ENCODE measurements at regions not wholly inside any gene's neighbourhood (a gene's known extent, or its start where the extent isn't known, plus 50 kb on each side); places are given as distances from the start of the nearest gene placed in this dataset.

DNA sequence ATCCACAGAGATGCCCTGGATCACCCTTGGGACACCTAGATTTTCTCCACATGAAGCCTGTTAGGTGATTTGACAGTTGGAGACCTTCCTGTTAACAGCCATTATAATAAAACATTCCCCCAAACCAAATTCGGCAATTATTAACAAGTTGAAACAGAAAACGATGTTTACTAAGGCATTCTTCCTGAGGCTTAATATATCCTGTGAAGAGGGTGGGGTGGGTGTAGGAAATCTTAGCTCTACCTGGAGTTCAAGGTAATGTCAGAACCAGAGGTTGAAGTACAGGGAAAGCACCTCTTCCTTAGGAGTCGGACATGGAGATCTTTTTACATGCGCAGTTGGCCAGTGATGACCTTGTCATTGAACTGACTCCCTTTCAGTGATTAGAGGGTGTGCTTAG, 143.0 kb downstream of the FGF9 start:
- intact Hi-C loops (cut with micrococcal nuclease) (no loop called here), in situ Hi-C loops (cut with MboI) (no loop called here)
- no TSS peak for BruUV-seq (replicated peaks)
- Histone ChIP-seq H3K4me2 (ENCODE audit: insufficient read depth, low read length) (no peak overlapping the region), H3K79me2 (ENCODE audit: control insufficient read depth, insufficient read depth, low read length) (no peaks in the 10 kb centered on the region), H3K4me1 (replicated peaks in 1 of 2; ENCODE audit: control insufficient read depth in 2 of 2, insufficient read depth in 2 of 2, low read length in 2 of 2) (no peaks in the 10 kb centered on the region), H3K36me3 (ENCODE audit: control insufficient read depth, insufficient read depth, low read length) (no peaks in the 10 kb centered on the region), H3K27ac (ENCODE audit: extremely low read depth, low read depth, low read length) (no peak overlapping the region), H3K9ac (ENCODE audit: insufficient read depth in 1 of 2, low read depth in 2 of 2, low read length in 2 of 2) (no peak overlapping the region), H2AFZ (ENCODE audit: low read depth, low read length) (no peak overlapping the region), H4K20me1 (replicated peaks; ENCODE audit: control insufficient read depth, insufficient read depth, low read length) (no peaks in the 10 kb centered on the region), H3K4me3 (no peak overlapping the region), H3K27me3 (ENCODE audit: control insufficient read depth in 2 of 2, insufficient read depth in 2 of 2, low read length in 2 of 2) (peaks cover 0 to 4% of the 10 kb centered on the region in 2 experiments; a peak in 1 of 5 replicates), H3K9me3 (replicated peaks; ENCODE audit: control insufficient read depth, insufficient read depth, low read depth, low read length) (no peaks in the 10 kb centered on the region), H3K9me1 (ENCODE audit: control insufficient read depth, insufficient read depth, low read length) (no peaks in the 10 kb centered on the region)
- TF ChIP-seq TAF15 (IDR thresholded peaks at IDR 0.05; ENCODE audit: low read depth, low read length) (no peak), ZNF766 (CRISPR knock-in tag; conservative IDR thresholded peaks at IDR 0.05) (no peak), PTTG1 (tag; IDR thresholded peaks at IDR 0.05; ENCODE audit: low read depth) (no peak), THRA (IDR thresholded peaks at IDR 0.05) (no peak), NR4A1 (CRISPR knock-in tag; IDR thresholded peaks at IDR 0.05) (no peak), NR4A1 (tag; IDR thresholded peaks at IDR 0.05) (no peak), ATF4 (CRISPR knock-in tag; IDR thresholded peaks at IDR 0.05) (no peak), RBM14 (IDR thresholded peaks at IDR 0.05; ENCODE audit: borderline replicate concordance, insufficient read depth, low read depth, low read length) (no peak), MEIS2 (IDR thresholded peaks at IDR 0.05; ENCODE audit: partially characterized antibody) (no peak), CBFA2T3 (IDR thresholded peaks at IDR 0.05) (no peak)
- FAIRE-seq (no peak), ATAC-seq (no peak), DNase-seq (ENCODE audit: extremely low read depth in 1 of 4, low spot score in 3 of 4) (no peak)
- 0% methylated on average over 4 of the region's 4 CpGs for WGBS (ENCODE audit: insufficient coverage, low coverage, missing lambda C conversion rate)
- CTCF ChIA-PET (ENCODE audit: low intra/inter-chr PET ratio), result no interaction called here
- POLR2A ChIA-PET, result no interaction called here
